DOHH2 (cell line): ENCODE measurements at regions not wholly inside any gene's neighbourhood (a gene's known extent, or its start where the extent isn't known, plus 50 kb on each side); places are given as distances from the start of the nearest gene placed in this dataset.

Experiments
- CTCF ChIP-seq: fragments of 200-600 bp; sonication (generic); IDR thresholded peaks from one replicate; pipeline ENCODE4 v1.5.1; 2014; ENCODE audit warnings: antibody characterized with exemption, mild to moderate bottlenecking, low read depth, low read length; ENCODE audit not compliant: poor library complexity, severe bottlenecking
- EZH2phosphoT487 ChIP-seq: fragments of 200-600 bp; sonication (generic); IDR thresholded peaks from 2 replicates; pipeline ENCODE4 v1.6.1; 2017; ENCODE audit warnings: borderline replicate concordance, mild to moderate bottlenecking, antibody characterized with exemption, low read length, moderate library complexity, mixed read lengths

- TF ChIP-seq CTCF (no peak), EZH2phosphoT487 (no peak)
Measured at GRCh38 chr5:174159327-174160114, 114.0 kb downstream of the NSG2 start.
